Astrocyte (in vitro differentiated cells and primary cell): ENCODE measurements at regions not wholly inside any gene's neighbourhood (a gene's known extent, or its start where the extent isn't known, plus 50 kb on each side); places are given as distances from the start of the nearest gene placed in this dataset.

Source experiments
- EZH2 ChIP-seq: IDR thresholded peaks from 2 replicates; pipeline ENCODE4 v1.6.1; 2012; ENCODE audit warnings: mild to moderate bottlenecking, low read length, inconsistent platforms; ENCODE audit not compliant: insufficient read depth
- TF ChIP-seq, protein P1 (sequence below): IDR thresholded peaks from 2 replicates; pipeline ENCODE4 v1.5.1; 2011; ENCODE audit warnings: low read depth, mild to moderate bottlenecking, inconsistent platforms, low read length, moderate library complexity; ENCODE audit not compliant: insufficient read depth

DNA sequence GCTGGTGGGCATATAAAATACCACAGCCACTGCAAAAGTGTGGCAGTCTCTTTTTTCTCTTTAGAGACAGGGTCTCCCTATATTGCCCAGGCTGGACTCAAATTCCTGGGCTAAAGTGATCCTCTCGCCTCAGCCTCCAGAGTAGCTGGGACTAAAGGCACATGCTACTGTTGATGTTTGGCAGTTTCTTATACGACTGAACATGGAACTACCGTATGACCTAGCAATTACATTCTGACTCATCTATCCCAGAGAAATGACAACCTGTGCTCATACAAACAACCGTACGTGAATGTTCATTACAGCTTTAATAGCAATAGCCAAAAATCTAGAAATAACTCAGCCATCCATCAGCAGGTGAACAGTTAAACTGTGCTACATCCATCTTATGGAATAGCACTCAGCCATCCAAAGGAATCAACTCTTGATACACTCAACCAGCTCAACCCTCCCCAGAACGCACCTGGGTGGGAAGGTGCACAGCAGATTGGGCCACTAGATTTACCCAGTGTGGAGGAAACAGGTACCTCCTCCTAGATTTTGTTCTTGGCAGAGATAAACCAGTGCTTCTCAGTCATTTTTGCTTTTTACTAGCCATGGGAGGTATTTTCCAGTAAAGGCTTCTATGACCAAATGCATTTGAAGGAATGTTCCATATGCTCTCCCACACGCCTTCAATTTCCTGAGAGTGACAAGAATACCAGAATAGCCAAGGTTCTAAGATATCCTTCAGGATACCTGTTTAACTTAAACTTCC lies 130.5 kb downstream of the MED15 start:
- TF ChIP-seq, protein P1, sequence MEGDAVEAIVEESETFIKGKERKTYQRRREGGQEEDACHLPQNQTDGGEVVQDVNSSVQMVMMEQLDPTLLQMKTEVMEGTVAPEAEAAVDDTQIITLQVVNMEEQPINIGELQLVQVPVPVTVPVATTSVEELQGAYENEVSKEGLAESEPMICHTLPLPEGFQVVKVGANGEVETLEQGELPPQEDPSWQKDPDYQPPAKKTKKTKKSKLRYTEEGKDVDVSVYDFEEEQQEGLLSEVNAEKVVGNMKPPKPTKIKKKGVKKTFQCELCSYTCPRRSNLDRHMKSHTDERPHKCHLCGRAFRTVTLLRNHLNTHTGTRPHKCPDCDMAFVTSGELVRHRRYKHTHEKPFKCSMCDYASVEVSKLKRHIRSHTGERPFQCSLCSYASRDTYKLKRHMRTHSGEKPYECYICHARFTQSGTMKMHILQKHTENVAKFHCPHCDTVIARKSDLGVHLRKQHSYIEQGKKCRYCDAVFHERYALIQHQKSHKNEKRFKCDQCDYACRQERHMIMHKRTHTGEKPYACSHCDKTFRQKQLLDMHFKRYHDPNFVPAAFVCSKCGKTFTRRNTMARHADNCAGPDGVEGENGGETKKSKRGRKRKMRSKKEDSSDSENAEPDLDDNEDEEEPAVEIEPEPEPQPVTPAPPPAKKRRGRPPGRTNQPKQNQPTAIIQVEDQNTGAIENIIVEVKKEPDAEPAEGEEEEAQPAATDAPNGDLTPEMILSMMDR = no peak
- no peak for TF ChIP-seq EZH2
